ENCODE measurements at regions not wholly inside any gene's neighbourhood (a gene's known extent, or its start where the extent isn't known, plus 50 kb on each side); places are given as distances from the start of the nearest gene placed in this dataset.
"Not testable (repeated sequence)": the region's sequence is repeated elsewhere in the genome, so short reads cannot be mapped to it uniquely, and the experiment has no call there.

- no peak for DNase-seq
- in situ Hi-C loops (cut with MboI; ENCODE audit: low pct_unique_long_range_greater_than_20kb, low sequenced_read_pairs): no loop called here
Observed at GRCh38 chr12:131245564-131246355, 292.1 kb downstream of the ADGRD1 start.

- DNase-seq; in situ Hi-C loops (cut with MboI; ENCODE audit: low pct_unique_long_range_greater_than_20kb, low sequenced_read_pairs): not testable (repeated sequence)
Observed at GRCh38 chr12:131247026-131247725, 293.5 kb downstream of the ADGRD1 start.

GRCh38 chr12:131247875-131248274 lies 294.2 kb downstream of the ADGRD1 start:
- in situ Hi-C loops (cut with MboI; ENCODE audit: low pct_unique_long_range_greater_than_20kb, low sequenced_read_pairs); DNase-seq: not testable (repeated sequence)

GRCh38 chr12:131249246-131250027 lies 295.7 kb downstream of the ADGRD1 start:
- no peak for DNase-seq
- in situ Hi-C loops (cut with MboI; ENCODE audit: low pct_unique_long_range_greater_than_20kb, low sequenced_read_pairs): no loop called here

GRCh38 chr12:131250028-131250950 lies 296.6 kb downstream of the ADGRD1 start:
- in situ Hi-C loops (cut with MboI; ENCODE audit: low pct_unique_long_range_greater_than_20kb, low sequenced_read_pairs): no loop called here
- no peak for DNase-seq

- no peak for DNase-seq
- in situ Hi-C loops (cut with MboI; ENCODE audit: low pct_unique_long_range_greater_than_20kb, low sequenced_read_pairs): no loop called here
Observed at GRCh38 chr12:131250951-131251315, 297.2 kb downstream of the ADGRD1 start.

GRCh38 chr12:131251336-131252101 lies 297.8 kb downstream of the ADGRD1 start:
- DNase-seq: no peak
- in situ Hi-C loops (cut with MboI; ENCODE audit: low pct_unique_long_range_greater_than_20kb, low sequenced_read_pairs): no loop called here

- peak; percentile 18 for DNase-seq
- in situ Hi-C loops (cut with MboI; ENCODE audit: low pct_unique_long_range_greater_than_20kb, low sequenced_read_pairs): no loop called here
Observed at GRCh38 chr12:131253376-131254026, 299.8 kb downstream of the ADGRD1 start.

GRCh38 chr12:131254374-131254773 lies 300.7 kb downstream of the ADGRD1 start:
- DNase-seq: no peak
- in situ Hi-C loops (cut with MboI; ENCODE audit: low pct_unique_long_range_greater_than_20kb, low sequenced_read_pairs): no loop called here

- no peak for DNase-seq
- in situ Hi-C loops (cut with MboI; ENCODE audit: low pct_unique_long_range_greater_than_20kb, low sequenced_read_pairs): no loop called here
Observed at GRCh38 chr12:131258398-131258797, 304.7 kb downstream of the ADGRD1 start.

GRCh38 chr12:131260251-131260905 lies 306.7 kb downstream of the ADGRD1 start:
- no peak for DNase-seq
- in situ Hi-C loops (cut with MboI; ENCODE audit: low pct_unique_long_range_greater_than_20kb, low sequenced_read_pairs): no loop called here

- in situ Hi-C loops (cut with MboI; ENCODE audit: low pct_unique_long_range_greater_than_20kb, low sequenced_read_pairs): no loop called here
- DNase-seq: no peak
Observed at GRCh38 chr12:131260954-131261353, 307.2 kb downstream of the ADGRD1 start.

- in situ Hi-C loops (cut with MboI; ENCODE audit: low pct_unique_long_range_greater_than_20kb, low sequenced_read_pairs): no loop called here
- DNase-seq: no peak
Observed at GRCh38 chr12:131261906-131262305, 308.2 kb downstream of the ADGRD1 start.

GRCh38 chr12:131263626-131264025 lies 309.9 kb downstream of the ADGRD1 start:
- in situ Hi-C loops (cut with MboI; ENCODE audit: low pct_unique_long_range_greater_than_20kb, low sequenced_read_pairs): no loop called here

GRCh38 chr12:131264635-131265034 lies 310.9 kb downstream of the ADGRD1 start:
- in situ Hi-C loops (cut with MboI; ENCODE audit: low pct_unique_long_range_greater_than_20kb, low sequenced_read_pairs): no loop called here
- DNase-seq: no peak

More at GRCh38 chr12:131263626-131264025, 309.9 kb downstream of the ADGRD1 start:
- DNase-seq: no peak

- in situ Hi-C loops (cut with MboI; ENCODE audit: low pct_unique_long_range_greater_than_20kb, low sequenced_read_pairs): no loop called here
Observed at GRCh38 chr12:131266591-131267467, 313.1 kb downstream of the ADGRD1 start.

More at GRCh38 chr12:131266591-131267467, 313.1 kb downstream of the ADGRD1 start:
- no peak for DNase-seq

Measured in KBM-7 (cell line).